ENCODE measurements at regions not wholly inside any gene's neighbourhood (a gene's known extent, or its start where the extent isn't known, plus 50 kb on each side); places are given as distances from the start of the nearest gene placed in this dataset.

- H4K20me1 ChIP-seq (ENCODE audit: insufficient read depth, low read length), result no peaks in the 10 kb centered on the region
- no peak overlapping the region for H3K27ac ChIP-seq (ENCODE audit: low read depth in 1 of 2, low read length in 2 of 2)
- H3K27me3 ChIP-seq (ENCODE audit: control insufficient read depth in 2 of 2, insufficient read depth in 2 of 2, low read length in 2 of 2), result no peaks in the 10 kb centered on the region
- H3K9me3 ChIP-seq (replicated peaks in 1 of 2; ENCODE audit: control insufficient read depth in 1 of 2, insufficient read depth in 1 of 2, low read length in 2 of 2), result no peaks in the 10 kb centered on the region
- Mint-ChIP-seq H3K9me3 (no peaks in the 10 kb centered on the region), H3K4me3 (no peak overlapping the region), H3K27ac (peak overlapping the region in 1 of 7 donors; percentile 10), H3K27me3 (ENCODE audit: low read depth in 3 of 3) (peaks cover 0 to 2% (median 1%) of the 10 kb centered on the region in 3 donors), H3K36me3 (no peaks in the 10 kb centered on the region), H3K4me1 (peaks cover 3% of the 10 kb centered on the region)
- no peak for DNase-seq
- no peak overlapping the region for H3K9ac ChIP-seq (ENCODE audit: insufficient read depth, low read length, poor library complexity, severe bottlenecking)
- TF ChIP-seq CTCF (IDR thresholded peaks at IDR 0.05), result no peak
- intact Hi-C loops (cut with micrococcal nuclease), result no loop called here
- H3K36me3 ChIP-seq (replicated peaks in 1 of 2; ENCODE audit: control insufficient read depth in 1 of 2, insufficient read depth in 2 of 2, low read length in 2 of 2), result no peaks in the 10 kb centered on the region
- no peaks in the 10 kb centered on the region for H3K79me2 ChIP-seq (ENCODE audit: insufficient read depth, low read length)
- no peak overlapping the region for H2AFZ ChIP-seq (ENCODE audit: insufficient read depth, low read depth, low read length, poor library complexity, severe bottlenecking)
- 64% methylated on average over 3 of the region's 3 CpGs for WGBS (ENCODE audit: insufficient coverage)
- no peak overlapping the region for H3K4me2 ChIP-seq (replicated peaks; ENCODE audit: extremely low read depth, low read length, poor library complexity, severe bottlenecking)
- no peaks in the 10 kb centered on the region for H3K4me1 ChIP-seq (ENCODE audit: control insufficient read depth in 1 of 2, insufficient read depth in 2 of 2, low read length in 2 of 2)
- H3K4me3 ChIP-seq (replicated peaks in 1 of 3; ENCODE audit: low read depth in 2 of 3, low read length in 3 of 3), result no peak overlapping the region
Measured at GRCh38 chr14:21912367-21912766, 238.7 kb upstream of the OR4E1 start.

GRCh38 chr14:21911877-21912276 lies 238.3 kb upstream of the OR4E1 start:
- H3K4me1 Mint-ChIP-seq, result peaks cover 3% of the 10 kb centered on the region
- no peak for TF ChIP-seq CTCF (IDR thresholded peaks at IDR 0.05)
- H3K27me3 Mint-ChIP-seq (ENCODE audit: low read depth in 3 of 3), result peaks cover 0 to 2% (median 1%) of the 10 kb centered on the region in 3 donors
- no peak overlapping the region for H3K27ac Mint-ChIP-seq
- H3K4me3 ChIP-seq (replicated peaks in 1 of 3; ENCODE audit: low read depth in 2 of 3, low read length in 3 of 3), result no peak overlapping the region
- no peaks in the 10 kb centered on the region for H3K79me2 ChIP-seq (ENCODE audit: insufficient read depth, low read length)
- no peak overlapping the region for H3K27ac ChIP-seq (ENCODE audit: low read depth in 1 of 2, low read length in 2 of 2)
- no peak overlapping the region for H2AFZ ChIP-seq (ENCODE audit: insufficient read depth, low read depth, low read length, poor library complexity, severe bottlenecking)
- no peaks in the 10 kb centered on the region for H3K27me3 ChIP-seq (ENCODE audit: control insufficient read depth in 2 of 2, insufficient read depth in 2 of 2, low read length in 2 of 2)
- H3K36me3 Mint-ChIP-seq, result no peaks in the 10 kb centered on the region
- WGBS (ENCODE audit: insufficient coverage), result no CpG with 5 or more reads among the region's 1 CpG
- H3K9me3 ChIP-seq (replicated peaks in 1 of 2; ENCODE audit: control insufficient read depth in 1 of 2, insufficient read depth in 1 of 2, low read length in 2 of 2), result no peaks in the 10 kb centered on the region
- H4K20me1 ChIP-seq (ENCODE audit: insufficient read depth, low read length), result no peaks in the 10 kb centered on the region
- no peak for DNase-seq
- H3K4me3 Mint-ChIP-seq, result no peak overlapping the region
- intact Hi-C loops (cut with micrococcal nuclease), result no loop called here
- H3K9ac ChIP-seq (ENCODE audit: insufficient read depth, low read length, poor library complexity, severe bottlenecking), result no peak overlapping the region
- no peaks in the 10 kb centered on the region for H3K36me3 ChIP-seq (replicated peaks in 1 of 2; ENCODE audit: control insufficient read depth in 1 of 2, insufficient read depth in 2 of 2, low read length in 2 of 2)
- no peak overlapping the region for H3K4me2 ChIP-seq (replicated peaks; ENCODE audit: extremely low read depth, low read length, poor library complexity, severe bottlenecking)
- no peaks in the 10 kb centered on the region for H3K9me3 Mint-ChIP-seq
- no peaks in the 10 kb centered on the region for H3K4me1 ChIP-seq (ENCODE audit: control insufficient read depth in 1 of 2, insufficient read depth in 2 of 2, low read length in 2 of 2)

Measured in CD14-positive monocyte (primary cell).